Caki2 (cell line): ENCODE measurements at regions not wholly inside any gene's neighbourhood (a gene's known extent, or its start where the extent isn't known, plus 50 kb on each side); places are given as distances from the start of the nearest gene placed in this dataset.
A peak's percentile ranks its signal among the peaks of the same experiment; 100 is the strongest.

ENCODE experiments used
- DNase-seq: peaks from one replicate; pipeline ENCODE4 v3.0.0-alpha.2; 2015; ENCODE audit warnings: low read depth
- in situ Hi-C: cut with HindIII; loops from 2 replicates; pipeline ENCODE4 v1.10.0; 2016; ENCODE audit warnings: low sequenced_read_pairs, low pct_unique_long_range_greater_than_20kb, mixed read lengths

- in situ Hi-C loops: no loop called here
- DNase-seq: no peak
These were observed 263.1 kb downstream of the RPS24 start for GRCh38 chr10:78296785-78297184.

- in situ Hi-C loops: no loop called here
- DNase-seq: no peak
These were observed 264.3 kb downstream of the RPS24 start for GRCh38 chr10:78297997-78298396.

GRCh38 chr10:78298835-78299234 is 265.2 kb downstream of the RPS24 start:
- in situ Hi-C loops: no loop called here
- DNase-seq: no peak

- in situ Hi-C loops: no loop called here
- peak; percentile 2 for DNase-seq
These were observed 266.3 kb downstream of the RPS24 start for GRCh38 chr10:78299851-78300468.

- no peak for DNase-seq
- in situ Hi-C loops: no loop called here
These were observed 266.9 kb downstream of the RPS24 start for GRCh38 chr10:78300526-78300925.

GRCh38 chr10:78301481-78301880 is 267.8 kb downstream of the RPS24 start:
- DNase-seq: no peak
- in situ Hi-C loops: no loop called here

- in situ Hi-C loops: no loop called here
- peak; percentile 10 for DNase-seq
These were observed 268.5 kb downstream of the RPS24 start for GRCh38 chr10:78301891-78302738.

GRCh38 chr10:78302739-78302988 is 269.0 kb downstream of the RPS24 start:
- in situ Hi-C loops: no loop called here
- no peak for DNase-seq

GRCh38 chr10:78302989-78303854 is 269.6 kb downstream of the RPS24 start:
- DNase-seq: peak; percentile 99
- in situ Hi-C loops: no loop called here

- DNase-seq: no peak
- in situ Hi-C loops: no loop called here
These were observed 270.7 kb downstream of the RPS24 start for GRCh38 chr10:78304091-78305045.

- in situ Hi-C loops: no loop called here
These were observed 271.6 kb downstream of the RPS24 start for GRCh38 chr10:78305311-78305710.

GRCh38 chr10:78306358-78306757 is 272.7 kb downstream of the RPS24 start:
- in situ Hi-C loops: no loop called here
- DNase-seq: no peak

More at GRCh38 chr10:78305311-78305710, 271.6 kb downstream of the RPS24 start:
- no peak for DNase-seq

- DNase-seq: no peak
- in situ Hi-C loops: no loop called here
These were observed 273.9 kb downstream of the RPS24 start for GRCh38 chr10:78307576-78307975.

- in situ Hi-C loops: no loop called here
- no peak for DNase-seq
These were observed 276.0 kb downstream of the RPS24 start for GRCh38 chr10:78309536-78310237.

- in situ Hi-C loops: no loop called here
- DNase-seq: no peak
These were observed 276.9 kb downstream of the RPS24 start for GRCh38 chr10:78310481-78311080.

GRCh38 chr10:78312197-78313047 is 278.8 kb downstream of the RPS24 start:
- in situ Hi-C loops: no loop called here
- DNase-seq: peak; percentile 24
